GM18858 (cell line): ENCODE measurements at regions not wholly inside any gene's neighbourhood (a gene's known extent, or its start where the extent isn't known, plus 50 kb on each side); places are given as distances from the start of the nearest gene placed in this dataset.

Experiments used
- ATAC-seq: cut with Tn5 transposase; IDR thresholded peaks from one replicate; pipeline ENCODE4 v1.9.1; 2021; ENCODE audit not compliant: unreplicated experiment

DNA sequence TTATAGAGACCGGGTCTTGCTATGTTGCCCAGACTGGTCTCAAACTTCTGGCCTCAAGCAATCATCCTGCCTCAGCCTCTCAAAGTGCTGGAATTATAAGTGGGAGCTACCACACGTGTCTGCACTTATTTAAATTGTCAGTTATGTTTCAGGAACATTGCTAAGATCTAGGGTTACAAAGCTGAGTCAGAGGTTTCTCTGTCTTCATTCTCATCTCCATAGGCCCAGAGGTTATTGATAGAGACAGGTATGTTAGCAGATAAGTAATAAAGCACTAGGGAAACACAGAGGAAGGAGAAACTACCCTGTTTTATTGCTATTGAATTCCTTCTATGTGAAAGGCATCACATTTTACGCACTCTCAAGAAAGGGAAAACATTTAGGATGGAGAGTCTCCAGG is 214.1 kb downstream of the REEP3 start:
- ATAC-seq, result no peak

DNA sequence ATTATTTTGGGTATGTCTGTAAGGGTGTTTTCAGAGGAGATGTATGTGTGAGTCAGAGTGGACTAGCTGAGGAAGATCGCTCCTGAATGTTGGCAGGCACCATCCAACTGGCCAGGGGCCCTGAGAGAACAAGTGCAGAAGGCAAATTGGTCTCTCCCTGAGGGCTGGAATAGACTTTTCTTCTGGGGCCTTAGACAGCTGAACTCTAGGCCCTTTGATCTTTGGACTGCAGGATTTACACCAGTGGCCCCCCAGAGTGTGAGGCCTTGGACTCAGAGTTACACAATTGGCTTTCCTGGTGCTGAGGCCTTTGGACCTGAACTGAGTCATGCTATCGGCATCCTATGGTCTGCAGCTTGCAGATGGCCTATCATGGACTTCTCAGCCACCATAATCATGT is 217.2 kb downstream of the REEP3 start:
- ATAC-seq, result no peak

- no peak for ATAC-seq
Observed at GRCh38 chr10:63744060-63744941, 223.1 kb downstream of the REEP3 start.

- no peak for ATAC-seq
Observed at GRCh38 chr10:63749915-63750314, 228.7 kb downstream of the REEP3 start.

GRCh38 chr10:63751836-63752235 is 230.6 kb downstream of the REEP3 start:
- no peak for ATAC-seq

DNA sequence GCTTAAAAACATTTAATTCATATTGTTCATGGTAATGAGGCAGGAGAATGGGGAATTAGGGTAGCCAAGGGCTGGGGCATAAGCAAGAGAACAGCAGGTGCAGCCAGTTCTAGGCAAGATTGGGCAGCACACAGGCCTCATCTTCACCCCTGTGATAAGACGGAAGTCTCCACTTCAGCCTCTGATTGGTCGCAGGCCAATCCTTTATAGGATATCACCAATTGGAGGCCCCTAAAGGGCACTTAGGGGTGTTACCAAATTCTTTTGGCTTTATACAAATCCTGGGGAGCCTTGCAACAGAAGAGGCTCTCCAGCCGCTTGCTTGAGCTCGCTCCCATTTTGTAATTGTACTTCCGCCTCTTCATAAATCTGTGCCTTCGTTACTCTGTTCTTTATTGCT is 231.1 kb downstream of the REEP3 start:
- ATAC-seq, result no peak

DNA sequence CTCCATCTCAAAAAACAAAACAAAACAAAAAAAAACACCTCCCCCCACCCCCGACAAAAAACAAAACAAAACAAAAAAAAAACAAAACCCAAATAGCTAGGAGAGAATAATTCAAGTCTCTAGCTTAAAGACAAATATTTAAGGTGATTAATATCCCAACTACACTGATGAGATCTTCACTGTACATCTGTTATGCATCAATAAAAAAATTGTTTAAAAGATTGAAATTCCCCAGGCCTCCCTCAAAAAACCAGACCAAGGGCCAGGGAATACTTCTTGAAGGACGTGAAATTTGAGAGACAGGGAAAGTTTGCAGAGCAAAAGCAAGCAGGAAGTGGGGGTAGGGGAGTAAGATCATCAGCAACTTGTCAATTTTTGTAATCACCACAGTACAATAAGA is 232.6 kb downstream of the REEP3 start:
- ATAC-seq, result no peak

- no peak for ATAC-seq
Observed at GRCh38 chr10:63755441-63755840, 234.2 kb downstream of the REEP3 start.

- no peak for ATAC-seq
Observed at GRCh38 chr10:63757067-63757466, 235.9 kb downstream of the REEP3 start.

GRCh38 chr10:63758080-63758479 is 236.9 kb downstream of the REEP3 start:
- no peak for ATAC-seq

- no peak for ATAC-seq
Observed at GRCh38 chr10:63759335-63759734, 238.1 kb downstream of the REEP3 start.

DNA sequence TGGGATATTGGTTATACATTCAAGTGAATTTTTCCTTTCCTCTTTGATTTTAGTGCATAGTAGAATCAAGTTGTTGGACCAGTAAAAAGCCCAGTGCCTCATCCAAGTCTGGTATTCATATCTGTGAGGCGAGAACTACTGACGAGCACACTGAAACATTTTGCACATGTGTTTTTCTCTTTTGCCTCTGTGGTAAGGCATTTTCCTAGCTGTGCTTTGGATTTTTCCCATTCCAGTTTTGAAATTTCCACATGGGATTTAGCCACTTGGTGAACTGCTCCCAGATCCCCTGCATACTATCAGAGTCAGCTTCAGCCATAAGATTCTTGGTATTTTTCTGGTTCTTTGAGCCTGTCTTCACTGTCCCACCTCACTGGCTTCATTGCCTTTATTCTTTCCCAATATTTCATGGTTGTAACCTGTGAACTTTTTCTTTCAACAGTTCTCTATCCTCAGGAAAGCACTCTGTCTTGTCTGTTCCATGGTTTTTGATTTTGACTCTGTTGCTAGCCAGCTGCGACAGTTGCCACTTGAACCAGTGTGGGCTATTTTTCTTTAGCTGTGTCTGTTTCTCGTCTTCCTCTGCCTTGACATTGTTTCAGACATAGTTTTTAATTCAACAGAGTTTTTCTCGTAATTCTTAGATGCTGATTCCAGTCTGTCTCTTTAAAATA is 239.0 kb downstream of the REEP3 start:
- ATAC-seq, result no peak

- no peak for ATAC-seq
Observed at GRCh38 chr10:63760708-63761047, 239.5 kb downstream of the REEP3 start.

DNA sequence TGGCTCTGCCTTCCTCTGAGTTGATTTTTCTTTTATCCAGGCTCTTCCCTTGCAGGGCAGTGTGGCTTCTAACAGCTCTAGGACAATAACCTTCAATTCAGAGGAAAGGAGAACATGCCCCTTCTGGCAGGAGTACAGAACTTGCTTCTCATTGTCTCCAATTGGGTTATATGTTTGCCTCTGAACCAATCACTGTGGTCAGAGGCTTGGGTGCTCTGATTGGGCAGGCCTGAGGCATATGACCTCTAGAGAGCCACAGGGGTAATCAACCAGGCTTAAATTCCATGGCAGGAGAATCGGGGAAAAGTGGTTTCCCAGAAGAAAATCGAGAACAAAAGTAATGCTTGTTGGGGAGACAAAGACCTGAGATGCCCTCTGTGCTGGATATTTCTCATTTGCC is 240.0 kb downstream of the REEP3 start:
- no peak for ATAC-seq

- no peak for ATAC-seq
Observed at GRCh38 chr10:63763744-63764143, 242.5 kb downstream of the REEP3 start.

DNA sequence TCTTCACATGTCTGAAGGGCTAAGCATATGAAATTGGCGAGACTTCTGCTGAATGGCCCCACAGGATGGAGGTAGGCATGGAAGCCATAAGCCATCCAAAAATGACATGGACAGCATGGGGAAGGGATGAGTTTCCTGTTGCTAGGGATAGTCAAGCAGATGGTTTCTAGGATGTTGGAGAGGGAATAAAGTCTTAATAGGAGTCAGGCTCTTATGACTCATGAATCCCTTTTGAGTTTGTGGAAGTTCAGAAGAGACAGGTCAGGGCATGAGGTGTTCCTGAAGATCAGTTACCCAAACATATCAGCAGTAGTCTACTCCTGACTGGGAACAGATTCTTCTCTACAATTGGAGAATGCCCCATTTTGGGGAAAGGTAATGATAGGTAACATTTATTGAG is 243.9 kb downstream of the REEP3 start:
- ATAC-seq, result no peak

- no peak for ATAC-seq
Observed at GRCh38 chr10:63766745-63767137, 245.5 kb downstream of the REEP3 start.

GRCh38 chr10:63767138-63767801 is 246.1 kb downstream of the REEP3 start:
- ATAC-seq, result no peak

DNA sequence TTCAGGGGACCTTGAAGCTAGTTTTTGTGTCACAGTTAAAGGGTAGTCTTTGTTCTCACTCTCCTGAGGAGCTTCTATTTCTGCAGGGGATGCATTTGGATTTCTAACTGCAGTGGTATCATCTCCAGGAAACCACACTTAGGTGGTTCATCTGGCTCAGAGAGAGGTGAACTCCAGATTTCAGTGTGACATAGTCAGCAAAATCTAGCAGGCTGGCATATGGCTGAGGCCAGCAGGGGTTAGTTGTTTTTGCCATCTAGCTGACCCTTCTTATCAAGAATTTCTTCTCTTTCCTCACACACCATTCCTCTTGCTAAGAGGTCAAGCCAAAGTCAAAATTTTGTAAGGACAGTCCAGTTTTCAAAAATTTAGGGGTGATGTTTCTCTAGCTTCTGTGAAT is 248.2 kb downstream of the REEP3 start:
- no peak for ATAC-seq

GRCh38 chr10:63770523-63770922 is 249.3 kb downstream of the REEP3 start:
- ATAC-seq, result no peak

DNA sequence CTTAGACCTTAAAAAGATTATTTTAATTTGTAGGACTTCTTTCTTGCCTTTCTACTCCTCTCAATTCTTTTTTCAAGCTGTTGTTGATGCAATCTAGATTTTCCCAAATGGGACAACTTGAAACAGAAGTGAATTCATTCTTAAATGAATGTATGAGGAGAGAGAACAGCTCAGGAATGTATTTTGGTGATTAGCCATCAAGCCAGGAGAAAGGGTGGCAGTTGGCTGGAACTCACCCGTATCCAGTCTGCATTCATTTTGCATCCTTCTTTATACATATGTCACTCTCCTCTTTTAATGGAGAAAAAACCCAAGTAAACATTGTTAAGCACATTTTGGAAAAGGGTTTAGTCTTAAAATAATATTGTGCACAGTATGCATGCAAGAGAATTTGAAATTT is 251.3 kb downstream of the REEP3 start:
- no peak for ATAC-seq

GRCh38 chr10:63773106-63773505 is 251.9 kb downstream of the REEP3 start:
- no peak for ATAC-seq
